HG03175 (cell line): ENCODE measurements at regions not wholly inside any gene's neighbourhood (a gene's known extent, or its start where the extent isn't known, plus 50 kb on each side); places are given as distances from the start of the nearest gene placed in this dataset.

Experiments
- ATAC-seq: cut with Tn5 transposase; IDR thresholded peaks from one replicate; pipeline ENCODE4 v1.9.1; 2021; ENCODE audit warnings: mild to moderate bottlenecking, moderate library complexity; ENCODE audit not compliant: unreplicated experiment

DNA sequence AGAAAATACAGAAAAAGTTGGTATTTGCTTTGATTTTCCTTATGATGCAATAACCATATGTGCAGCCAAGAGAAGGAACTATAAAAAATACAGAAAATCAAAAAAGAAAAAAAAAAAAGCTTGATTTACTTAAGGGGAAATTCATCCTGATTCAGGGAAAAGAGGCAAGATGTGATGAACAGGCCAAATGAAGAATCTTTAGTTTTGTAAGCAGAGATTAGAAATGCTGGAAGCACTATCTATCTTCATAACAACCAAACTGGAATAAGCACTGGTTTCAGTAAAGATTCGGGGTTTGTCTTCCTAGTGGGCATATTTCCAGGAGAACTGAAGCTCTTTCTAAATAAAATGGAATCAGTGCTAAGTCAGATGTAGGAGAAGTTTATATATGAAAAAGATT, 82.9 kb upstream of the KCNIP4 start:
- no peak for ATAC-seq

- no peak for ATAC-seq
Observed at GRCh38 chr4:22030881-22031280, 82.3 kb upstream of the KCNIP4 start.

- no peak for ATAC-seq
Observed at GRCh38 chr4:22030307-22030706, 81.7 kb upstream of the KCNIP4 start.

GRCh38 chr4:22029803-22030202, 81.2 kb upstream of the KCNIP4 start:
- no peak for ATAC-seq

GRCh38 chr4:22021106-22021505, 72.5 kb upstream of the KCNIP4 start:
- no peak for ATAC-seq

DNA sequence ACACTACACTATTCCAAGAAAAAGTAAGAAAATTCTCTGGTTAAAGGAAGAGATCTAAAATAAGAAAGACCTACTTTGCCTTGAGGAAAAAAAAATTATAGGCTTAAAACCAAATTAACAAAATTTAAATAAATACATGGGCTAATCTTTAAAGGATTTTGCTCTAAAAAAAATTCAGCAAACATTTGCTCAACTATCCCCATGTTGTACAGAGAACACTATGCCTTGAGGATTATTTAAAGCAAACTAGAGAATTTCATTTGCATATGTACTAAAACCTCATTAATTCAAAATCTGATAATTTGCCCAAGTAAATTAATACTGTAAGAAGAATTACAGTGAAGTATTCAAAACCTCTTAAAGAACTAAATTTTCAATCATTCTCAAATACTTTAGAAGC, 71.6 kb upstream of the KCNIP4 start:
- no peak for ATAC-seq

GRCh38 chr4:22019676-22020075, 71.1 kb upstream of the KCNIP4 start:
- no peak for ATAC-seq

DNA sequence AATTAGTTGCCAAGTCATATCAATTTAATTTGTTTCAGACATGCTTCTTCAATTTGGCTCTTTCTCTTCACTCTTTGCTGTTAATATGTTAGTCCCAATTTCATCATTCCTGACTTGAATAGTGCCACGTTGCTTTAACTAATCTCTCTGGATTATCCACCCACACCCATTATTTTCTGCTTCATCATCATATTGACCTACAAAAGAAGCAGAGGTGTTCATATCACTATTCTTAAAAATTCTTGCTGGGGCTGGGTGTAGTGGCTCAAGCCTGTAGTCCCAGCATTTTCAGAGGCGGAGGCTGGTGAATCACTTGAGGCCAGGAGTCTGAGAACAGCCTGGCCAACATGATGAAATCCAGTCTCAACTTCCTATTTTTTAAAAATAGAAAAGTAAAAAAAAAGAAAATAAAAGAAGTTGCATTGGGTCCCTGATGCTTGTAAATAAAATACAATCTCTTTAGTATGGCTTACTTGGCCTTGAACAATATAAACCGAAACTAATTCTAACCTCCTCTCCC, 65.7 kb upstream of the KCNIP4 start:
- ATAC-seq: no peak

- no peak for ATAC-seq
Observed at GRCh38 chr4:22003878-22004277, 55.3 kb upstream of the KCNIP4 start.
